NCI-H345 treated with DMSO at 0.1 percent for 48 hours (cell line): ENCODE measurements at regions not wholly inside any gene's neighbourhood (a gene's known extent, or its start where the extent isn't known, plus 50 kb on each side); places are given as distances from the start of the nearest gene placed in this dataset.
"Not testable (repeated sequence)": the region's sequence is repeated elsewhere in the genome, so short reads cannot be mapped to it uniquely, and the experiment has no call there.

Source experiments
- DNase-seq: peaks from one replicate; lab custom pipeline; 2025; ENCODE audit not compliant: unreplicated experiment; lab: John Stamatoyannopoulos, UW

DNA sequence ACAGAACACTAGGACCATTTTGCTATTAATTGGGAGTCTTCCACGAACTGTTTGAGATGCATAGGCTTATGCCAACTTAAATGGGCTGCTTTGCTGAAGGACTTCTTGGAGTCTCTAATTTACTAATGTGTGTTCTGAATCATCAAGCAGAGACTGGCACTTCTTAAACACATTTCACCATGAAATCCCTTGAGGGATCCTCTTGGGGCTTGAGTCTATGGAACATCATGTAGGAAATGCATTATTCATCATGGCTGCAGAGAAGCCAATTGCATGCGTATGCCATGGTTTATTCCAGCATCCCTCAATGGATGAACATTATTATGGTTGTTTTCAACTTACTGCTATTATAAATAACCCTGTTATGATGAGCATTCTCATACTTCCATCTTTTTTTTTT is 73.4 kb downstream of the FGD2 start:
- no peak for DNase-seq

DNA sequence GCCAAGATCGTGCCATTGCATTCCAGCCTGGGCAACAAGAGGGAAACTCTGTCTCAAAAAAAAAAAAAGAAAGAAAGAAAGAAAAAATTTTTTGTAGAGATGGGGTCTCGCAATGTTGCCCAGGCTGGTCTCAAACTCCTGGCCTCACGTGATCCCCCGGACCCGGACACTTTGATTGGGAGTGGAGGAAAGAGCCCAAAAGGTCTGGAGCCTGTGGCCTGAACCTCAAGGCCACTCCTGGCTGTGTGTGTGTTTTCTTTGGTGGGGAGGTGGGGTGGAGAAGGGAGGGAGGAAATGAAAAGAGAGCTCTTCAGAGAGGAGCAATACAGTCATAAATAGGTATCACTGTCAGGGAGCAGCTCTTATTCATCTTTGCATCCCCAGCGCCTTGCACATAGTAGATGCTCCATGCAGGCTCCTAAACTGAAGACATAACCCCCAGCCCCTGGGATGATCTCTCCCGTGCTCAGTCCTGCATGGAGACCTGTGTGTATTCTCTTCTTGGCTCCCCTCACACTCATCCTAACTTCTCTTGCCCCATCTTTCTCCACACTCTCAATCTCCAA is 75.7 kb downstream of the FGD2 start:
- no peak for DNase-seq

DNA sequence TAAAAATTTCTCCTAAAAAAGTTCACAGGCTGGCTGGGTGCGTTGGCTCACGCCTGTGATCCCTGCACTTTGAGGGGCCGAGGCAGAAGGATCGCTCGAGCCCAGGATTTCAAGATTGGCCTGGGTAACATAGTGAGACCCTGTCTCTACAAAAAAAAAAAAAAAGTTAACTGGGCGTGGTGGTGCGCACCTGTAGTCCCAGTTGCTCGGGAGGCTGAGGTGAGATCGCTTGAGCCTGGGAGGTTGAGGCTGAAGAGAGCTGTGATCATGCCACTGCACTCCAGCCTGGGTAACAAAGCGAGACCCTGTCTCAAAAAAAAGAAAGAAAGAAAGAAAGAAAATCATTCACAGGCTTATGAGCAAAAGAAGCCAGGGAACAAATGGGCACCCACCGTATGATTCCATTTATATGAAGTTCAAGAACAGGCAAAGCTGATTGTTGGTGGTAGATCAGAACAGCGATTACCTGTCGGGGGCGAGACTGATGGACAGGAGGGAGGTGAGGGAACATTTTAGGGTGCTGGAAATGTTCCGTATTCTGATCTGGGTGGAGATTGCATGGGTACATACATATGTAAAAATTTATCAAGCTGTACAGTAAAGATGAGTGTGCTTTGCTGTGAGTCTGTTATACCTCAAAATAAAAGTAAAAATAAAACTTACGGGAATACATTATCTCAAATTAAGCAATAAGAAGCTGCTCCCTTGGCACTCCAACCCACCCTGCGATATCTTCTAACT is 77.1 kb downstream of the FGD2 start:
- no peak for DNase-seq

DNA sequence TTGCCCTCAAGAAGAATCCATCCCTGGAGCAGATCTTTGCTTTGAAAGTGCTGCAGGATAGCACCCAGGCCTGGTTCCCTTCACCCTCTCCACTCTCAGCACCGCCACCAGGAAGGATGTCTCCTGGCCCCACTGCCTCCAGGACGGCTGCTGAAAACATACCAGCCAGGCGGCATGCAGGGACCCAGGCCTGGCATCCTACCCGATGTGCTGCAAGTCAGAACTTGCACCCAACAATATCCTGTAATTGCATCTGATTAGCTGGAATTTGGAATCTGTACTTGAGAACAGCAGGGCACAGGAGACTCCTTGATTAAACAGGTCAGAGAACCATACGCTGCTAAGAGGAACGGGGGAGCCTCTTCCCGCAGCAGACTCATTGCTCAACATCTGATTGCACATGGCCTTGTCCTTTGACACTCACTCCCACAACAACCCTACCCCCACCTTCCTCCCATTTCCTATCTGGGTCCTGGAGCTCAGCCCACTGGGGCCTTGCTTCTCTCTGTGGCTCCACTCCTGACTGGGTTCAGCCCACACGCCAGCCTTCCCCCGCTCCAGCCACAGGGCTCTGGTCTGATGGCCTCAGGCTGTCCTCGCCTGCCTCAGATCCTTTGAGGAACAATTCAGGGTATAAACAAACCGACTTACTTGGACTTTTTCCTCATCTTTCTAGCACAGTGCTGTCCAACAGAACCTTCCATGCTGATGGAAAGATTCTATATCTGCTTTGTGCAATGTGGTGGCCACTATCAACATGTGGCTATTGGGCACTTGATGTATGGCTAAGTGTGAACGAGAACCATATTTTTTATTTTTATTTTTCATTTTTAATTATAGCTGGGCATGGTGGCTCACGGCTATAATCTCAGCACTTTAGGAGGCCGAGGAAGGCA is 78.0 kb downstream of the FGD2 start:
- no peak for DNase-seq

DNA sequence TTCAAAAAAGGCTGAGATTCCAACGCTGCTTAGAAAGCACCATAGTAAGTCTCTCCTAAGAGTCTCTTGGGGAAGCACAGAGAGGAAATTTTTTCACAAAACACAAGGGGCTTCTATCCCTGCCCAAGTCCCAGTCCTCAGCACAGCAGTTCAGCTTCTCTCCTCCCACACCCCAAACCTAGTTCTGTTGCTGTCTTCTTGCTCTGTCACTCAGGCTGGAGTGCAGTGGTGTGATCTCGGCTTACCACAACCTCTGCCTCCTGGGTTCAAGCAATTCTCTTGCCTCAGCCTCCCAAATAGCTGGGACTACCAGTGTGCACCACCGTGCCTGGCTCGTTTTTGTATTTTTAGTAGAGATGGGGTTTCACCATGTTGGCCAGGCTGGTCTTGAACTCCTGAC is 79.2 kb downstream of the FGD2 start:
- not testable (repeated sequence) for DNase-seq

DNA sequence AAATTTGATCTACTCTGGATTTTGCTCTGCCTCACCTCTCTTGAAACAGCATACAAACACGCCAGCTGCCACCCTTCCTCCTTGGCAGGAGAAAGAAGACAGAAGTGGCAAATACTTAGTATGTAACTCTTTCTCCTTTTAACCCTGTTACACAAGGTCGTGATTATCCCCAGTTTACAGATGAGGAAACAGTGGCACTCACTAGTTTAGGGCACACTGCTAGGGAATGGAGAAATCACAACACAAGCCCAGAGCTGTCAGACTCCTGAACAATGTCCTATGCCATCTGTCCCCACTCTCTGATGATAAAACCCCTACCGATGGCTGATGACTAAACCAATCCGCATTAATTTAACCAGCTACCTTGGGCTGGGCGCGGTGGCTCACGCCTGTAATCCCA is 79.7 kb downstream of the FGD2 start:
- DNase-seq, result no peak

DNA sequence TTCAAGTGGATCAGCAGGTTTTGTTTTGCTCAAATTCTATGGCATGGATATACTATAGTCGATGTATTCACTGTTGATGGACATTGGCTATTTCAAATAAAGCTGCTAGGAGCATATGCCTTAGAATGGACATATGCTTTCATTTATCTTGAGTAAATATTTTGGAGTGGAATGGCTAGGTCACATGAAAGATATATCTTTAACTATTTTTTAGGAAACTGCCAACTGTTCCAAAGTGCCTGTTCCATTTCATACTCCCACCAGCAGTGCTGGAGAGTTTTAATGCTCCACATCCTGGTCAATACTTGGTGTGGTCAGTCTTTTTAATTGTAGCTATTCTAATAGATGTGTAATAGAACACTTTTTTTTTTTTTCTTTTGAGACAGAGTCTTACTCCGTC is 81.1 kb upstream of the PIM1 start:
- no peak for DNase-seq

DNA sequence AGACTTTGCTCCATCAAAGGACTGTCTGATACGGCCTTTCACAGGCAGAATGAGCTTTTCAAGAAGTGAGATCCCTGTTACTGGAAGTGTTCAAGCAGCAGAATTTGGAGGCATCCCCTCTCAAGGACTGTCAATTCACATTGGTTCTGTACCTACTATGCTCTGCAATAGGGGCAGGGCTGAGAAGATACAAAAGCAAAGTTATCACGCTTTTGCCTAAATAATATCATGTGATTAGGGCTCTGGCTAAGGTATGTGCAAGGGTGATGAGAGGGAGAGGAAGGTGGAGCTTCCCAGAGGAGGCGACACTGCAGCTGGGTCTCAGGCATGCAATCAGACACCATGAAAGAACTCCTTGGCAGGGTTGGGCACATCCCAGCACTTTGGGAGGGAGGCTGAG is 80.2 kb upstream of the PIM1 start:
- DNase-seq, result no peak

DNA sequence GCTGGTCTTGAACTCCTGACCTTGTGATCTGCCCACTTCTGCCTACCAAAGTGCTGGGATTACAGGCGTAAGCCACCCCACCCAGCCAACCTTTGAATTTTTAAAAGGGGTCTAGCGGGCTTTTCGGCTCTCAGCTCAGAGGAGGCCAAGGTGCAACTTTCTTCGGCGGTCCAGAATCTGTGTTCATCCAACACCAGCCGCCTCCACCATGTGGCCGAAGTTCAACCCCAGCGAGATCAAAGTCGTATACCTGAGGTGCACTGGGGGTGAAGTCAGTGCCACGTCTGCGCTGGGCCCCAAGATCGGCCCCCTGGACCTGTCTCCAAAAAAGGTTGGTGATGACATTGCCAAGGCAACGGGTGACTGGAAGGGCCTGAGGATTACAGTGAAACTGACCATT is 78.8 kb upstream of the PIM1 start:
- not testable (repeated sequence) for DNase-seq

DNA sequence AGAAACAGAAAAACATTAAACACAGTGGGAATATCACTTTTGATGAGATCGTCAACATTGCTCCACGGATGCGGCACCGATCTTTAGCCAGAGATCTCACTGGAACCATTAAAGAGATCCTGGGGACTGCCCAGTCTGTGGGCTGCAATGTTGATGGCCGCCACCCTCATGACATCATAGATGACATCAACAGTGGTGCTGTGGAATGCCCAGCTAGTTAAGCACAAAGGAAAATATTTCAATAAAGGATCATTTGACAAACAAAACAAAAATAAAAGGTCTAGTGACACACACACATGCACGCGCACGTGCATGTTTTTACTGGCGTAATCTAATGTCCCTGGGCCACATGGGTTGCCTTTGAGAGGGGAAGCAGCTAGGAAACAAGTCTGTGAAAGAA is 78.4 kb upstream of the PIM1 start:
- DNase-seq, result not testable (repeated sequence)

DNA sequence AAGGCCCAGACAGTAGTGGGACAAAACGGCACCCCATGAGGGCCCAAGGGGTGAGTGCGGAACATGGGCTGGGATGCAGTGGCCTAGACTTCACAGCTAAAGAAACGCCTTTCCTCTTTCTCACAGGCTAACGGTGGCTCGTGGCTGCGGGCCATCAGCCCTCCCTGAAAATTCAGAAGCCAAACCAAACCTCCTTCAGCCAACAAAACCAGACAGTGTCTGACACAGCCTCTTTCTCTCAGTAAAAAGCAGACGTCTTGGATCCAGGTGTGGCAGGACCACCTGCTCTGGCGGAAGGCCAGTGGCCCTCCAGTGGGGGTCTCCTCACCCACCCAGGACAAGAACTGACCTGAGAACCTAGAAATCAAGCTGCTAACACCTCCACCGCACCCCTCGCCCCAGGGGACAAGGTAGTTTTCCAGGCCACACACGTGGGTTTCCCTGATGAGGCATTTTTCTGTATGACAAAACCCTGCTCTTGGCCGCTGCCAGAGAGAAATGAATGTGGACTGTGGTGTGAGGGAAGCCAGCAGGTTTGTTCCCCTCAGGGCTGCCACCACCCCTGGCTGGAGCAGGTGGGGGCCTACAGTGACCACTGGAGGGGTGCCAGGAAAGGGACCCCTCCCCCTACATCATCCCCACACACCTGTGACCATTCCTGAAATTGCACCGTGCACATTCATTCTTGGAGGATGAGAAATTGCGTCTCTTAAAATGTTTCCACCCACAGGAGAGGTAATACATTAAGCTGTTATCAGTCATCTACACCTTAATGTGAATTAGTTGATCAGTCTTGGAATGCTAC is 76.8 kb upstream of the PIM1 start:
- no peak for DNase-seq

DNA sequence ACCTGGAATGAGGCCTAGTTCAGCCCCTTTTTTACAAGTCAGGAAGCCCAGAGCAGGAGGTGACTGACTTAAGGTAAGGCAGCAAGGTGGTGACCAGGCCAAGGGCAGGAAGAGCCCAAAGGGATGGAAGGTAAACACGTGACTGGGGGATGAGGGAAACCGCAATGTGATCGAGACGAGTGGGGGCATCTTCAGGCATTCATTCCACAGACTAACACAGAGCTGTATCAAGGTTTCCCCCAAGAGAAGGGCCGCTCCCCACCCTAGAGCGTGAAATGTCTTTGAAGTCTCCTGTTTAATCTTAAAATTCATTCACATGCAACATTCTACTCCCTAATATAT is 76.3 kb upstream of the PIM1 start:
- no peak for DNase-seq

DNA sequence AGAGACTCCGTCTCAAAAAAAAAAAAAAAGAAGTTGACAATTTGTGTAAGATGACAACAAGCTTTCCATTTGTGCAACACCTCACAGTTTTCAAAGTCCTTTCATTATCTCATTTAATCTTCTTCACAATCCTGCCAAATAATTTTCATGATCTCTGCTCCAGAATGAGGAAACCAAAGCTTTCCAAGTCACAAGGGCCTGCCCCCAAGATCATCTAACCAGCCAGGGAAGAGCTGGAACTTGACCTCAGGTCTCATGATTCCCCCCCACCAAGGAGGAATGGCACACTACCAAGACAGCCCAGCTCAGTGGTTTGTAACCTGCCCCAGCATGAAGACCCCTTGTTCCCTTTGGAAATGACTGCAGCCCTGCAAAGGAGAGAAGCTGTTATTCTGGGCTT is 74.0 kb upstream of the PIM1 start:
- no peak for DNase-seq

DNA sequence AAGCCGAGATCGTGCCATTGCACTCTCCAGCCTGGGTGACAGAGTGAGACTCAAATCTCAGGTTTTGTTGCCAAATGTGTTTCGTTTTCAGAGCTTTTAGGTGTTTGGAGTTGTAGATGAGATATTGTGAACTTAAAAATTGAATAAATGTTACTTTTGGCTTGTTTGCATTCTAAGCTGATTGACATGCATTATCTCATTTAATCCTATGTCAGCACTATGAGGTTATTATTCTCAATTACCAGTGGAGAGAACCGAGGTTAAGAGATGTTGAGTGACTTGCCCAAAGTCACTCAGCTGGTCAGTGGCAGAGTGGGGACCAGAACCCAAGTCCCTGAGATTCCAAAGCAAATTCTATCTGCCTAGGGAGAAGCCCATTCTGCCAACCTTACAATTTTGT is 72.6 kb upstream of the PIM1 start:
- DNase-seq, result no peak

DNA sequence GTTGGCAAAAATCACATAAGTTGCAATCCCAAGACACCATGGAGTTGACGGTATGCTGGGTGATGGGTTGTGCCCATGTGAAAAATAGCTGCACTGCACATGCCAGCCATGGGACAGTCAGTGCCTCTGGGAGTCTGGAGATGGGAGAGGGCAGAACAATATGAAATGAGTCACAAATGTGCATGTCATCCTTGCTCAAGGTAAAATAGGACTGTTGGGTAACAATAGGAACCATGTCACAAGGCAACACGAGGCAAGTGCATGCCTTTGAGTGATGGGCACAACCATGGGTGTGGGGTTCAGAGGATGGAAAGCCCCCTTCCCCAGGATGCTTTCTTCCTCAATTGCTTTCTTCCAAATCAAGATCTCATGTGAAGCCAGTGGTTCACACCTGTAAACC is 70.5 kb upstream of the PIM1 start:
- no peak for DNase-seq

DNA sequence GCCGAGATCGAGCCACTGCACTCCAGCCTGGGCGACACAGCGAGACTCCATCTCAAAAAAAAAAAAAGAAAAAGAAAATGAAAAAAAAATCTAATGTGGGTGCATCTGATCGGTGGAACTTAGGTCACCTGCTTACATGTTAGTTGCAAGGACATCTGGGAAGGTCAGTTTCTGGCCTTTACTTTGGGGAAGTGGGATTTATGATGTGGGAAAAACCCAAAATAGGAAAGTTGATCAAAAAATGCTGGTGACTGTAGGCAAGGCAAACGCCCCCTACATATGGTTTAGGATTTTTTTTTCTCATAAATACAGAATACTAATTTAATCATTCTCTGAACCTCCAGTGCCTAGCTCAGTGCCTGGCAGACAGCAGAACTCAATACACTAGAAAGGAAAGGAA is 69.2 kb upstream of the PIM1 start:
- DNase-seq, result no peak

DNA sequence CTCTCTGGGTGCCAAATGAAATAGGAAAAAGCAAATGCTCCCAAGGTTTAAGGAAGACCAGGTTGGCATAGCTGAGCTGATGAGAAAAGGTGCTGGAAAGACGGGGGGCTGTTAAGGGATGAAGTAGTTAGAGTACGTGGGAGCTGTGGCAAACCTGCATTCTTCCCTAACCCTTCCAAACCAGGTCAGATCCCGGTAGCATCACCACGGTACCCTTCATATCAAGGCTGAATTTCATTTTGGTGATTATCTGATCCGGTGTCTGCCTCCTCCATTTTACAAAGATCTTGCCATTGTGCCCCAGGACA is 68.0 kb upstream of the PIM1 start:
- no peak for DNase-seq

DNA sequence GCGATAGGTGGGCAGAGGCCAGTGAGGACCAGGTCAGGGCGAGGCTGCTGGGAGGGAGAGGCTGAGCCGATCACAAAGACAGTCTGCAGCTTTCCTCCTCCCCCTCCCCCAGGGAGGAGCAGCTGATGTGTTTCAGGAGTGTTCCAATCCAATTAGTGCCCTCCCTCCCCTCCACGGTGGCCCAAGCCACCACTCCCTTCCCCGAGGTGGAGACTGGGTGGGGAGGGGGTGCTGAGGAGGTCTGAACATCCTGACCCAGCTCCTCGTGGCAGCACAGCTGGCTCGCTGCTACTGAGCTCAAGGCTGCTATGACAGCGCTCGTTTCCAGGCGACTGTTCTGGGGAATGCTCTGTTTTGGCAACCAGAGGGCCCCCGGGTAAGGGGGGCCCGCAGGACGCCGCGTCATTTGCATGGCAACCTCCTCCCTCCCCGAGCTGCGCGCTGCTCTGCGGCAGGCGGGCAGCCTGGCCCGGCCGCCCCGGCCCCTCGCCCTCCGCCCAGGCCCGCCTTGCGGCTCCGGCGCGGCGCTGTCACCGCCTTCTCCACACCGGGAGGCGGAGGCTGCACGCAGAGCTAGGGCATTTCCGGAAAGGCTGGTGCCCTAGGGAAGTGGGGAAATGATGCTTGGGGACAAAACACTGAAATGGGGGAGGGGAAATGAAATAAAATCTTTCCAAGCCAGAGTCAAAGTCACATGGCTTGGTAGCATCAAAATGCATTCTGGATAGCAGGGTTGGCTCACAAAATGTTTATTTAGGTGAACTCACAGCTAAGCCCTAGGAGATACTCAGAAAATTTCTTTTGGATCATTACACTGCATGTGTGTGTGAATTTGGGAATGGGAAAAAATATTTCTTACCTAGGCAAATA is 67.4 kb upstream of the PIM1 start:
- DNase-seq, result peak; percentile 83

DNA sequence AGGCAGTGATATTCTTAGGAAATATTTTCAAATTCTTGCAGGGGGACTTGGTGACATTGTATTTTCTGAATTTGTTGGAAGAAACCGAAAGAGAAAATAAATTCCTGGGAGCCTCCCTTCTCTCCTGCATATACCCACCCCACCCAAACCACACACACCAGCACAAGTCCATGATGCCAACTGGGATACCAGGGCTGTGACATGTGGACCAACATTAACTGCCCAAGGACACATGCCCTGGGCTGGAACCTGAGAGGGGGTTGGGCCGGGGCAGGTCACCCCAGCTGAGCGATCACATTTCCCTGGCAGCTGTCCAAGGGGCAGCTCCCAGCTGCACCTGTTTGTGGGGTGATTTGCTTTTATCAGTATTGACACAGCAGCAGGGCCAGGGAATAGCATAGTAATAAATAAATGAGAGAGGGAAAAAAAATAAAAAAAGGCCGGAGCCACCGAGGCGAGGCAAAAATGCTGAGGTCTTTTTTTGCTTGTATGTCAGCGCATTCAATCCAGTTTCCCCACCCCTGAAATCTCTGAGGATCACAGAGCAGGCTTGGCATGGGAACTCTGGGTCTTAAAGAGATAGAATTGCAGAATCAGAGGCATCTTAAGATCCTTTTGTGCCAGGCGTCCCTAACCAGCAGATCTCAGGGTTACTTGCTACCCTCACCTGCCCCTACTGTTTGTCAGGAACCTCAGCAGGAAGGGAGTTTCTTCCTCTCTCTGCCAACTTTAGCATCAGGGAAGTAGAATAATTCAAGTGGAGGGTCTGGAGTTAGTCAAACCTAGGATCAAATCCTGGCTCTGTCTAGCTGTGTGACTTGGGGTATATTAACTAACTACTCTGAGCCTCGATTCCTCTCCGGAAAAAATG is 66.5 kb upstream of the PIM1 start:
- peak; percentile 72 for DNase-seq

DNA sequence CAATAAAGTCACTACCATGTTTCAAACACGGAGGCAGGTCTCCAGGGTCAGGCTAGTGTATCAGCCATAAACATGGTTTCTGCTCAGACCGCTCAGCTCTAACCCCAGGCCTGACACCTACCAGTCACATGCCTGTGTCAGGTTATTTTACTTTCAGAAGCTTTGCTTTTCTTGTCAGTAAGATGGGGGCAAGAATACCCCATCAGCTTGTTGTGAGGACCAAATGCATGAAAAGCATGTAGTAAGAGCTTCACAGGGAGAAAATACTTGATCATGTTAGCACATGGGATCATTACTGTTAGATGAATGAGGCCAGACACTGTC is 65.2 kb upstream of the PIM1 start:
- no peak for DNase-seq
